Aorta (tissue), 5 donors: ENCODE measurements at regions not wholly inside any gene's neighbourhood (a gene's known extent, or its start where the extent isn't known, plus 50 kb on each side); places are given as distances from the start of the nearest gene placed in this dataset.
A peak's percentile ranks its signal among the peaks of the same experiment; 100 is the strongest.

Experiments used
- ATAC-seq: fragments of 200-7000 bp; cut with Tn5 transposase; one replicate; pipeline ENCODE4 v1.9.1; 2022; ENCODE audit warnings: moderate library complexity; ENCODE audit not compliant: low FRiP score
- DNase-seq, 2 donors: peaks; one replicate each; pipeline ENCODE4 v3.0.0-alpha.2; 2020
- H3K27ac ChIP-seq, 2 donors: one replicate each; pipeline ENCODE4 v1.5.1; 2013; ENCODE audit warnings: low read length in 2 of 2, mild to moderate bottlenecking in 2 of 2, moderate library complexity in 2 of 2, control low read depth in 1 of 2, inconsistent platforms in 1 of 2, low read depth in 1 of 2
- H3K27me3 ChIP-seq, 2 donors: one replicate each; pipeline ENCODE4 v1.6.1; 2013; ENCODE audit warnings: control low read depth in 1 of 2, low read length in 1 of 2, mild to moderate bottlenecking in 1 of 2, moderate library complexity in 1 of 2; ENCODE audit not compliant: insufficient read depth in 2 of 2, control insufficient read depth in 1 of 2
- H3K36me3 ChIP-seq, 2 donors: one replicate each; pipeline ENCODE4 v1.6.1; 2013; ENCODE audit warnings: control low read depth in 1 of 2, low read length in 1 of 2, mild to moderate bottlenecking in 1 of 2; ENCODE audit not compliant: insufficient read depth in 2 of 2, control insufficient read depth in 1 of 2
- H3K4me1 ChIP-seq, 2 donors: one replicate each; pipeline ENCODE4 v1.6.1; 2013; ENCODE audit warnings: low read length in 2 of 2, control low read depth in 1 of 2, mild to moderate bottlenecking in 1 of 2, moderate library complexity in 1 of 2; ENCODE audit not compliant: insufficient read depth in 2 of 2, control insufficient read depth in 1 of 2
- H3K4me3 ChIP-seq, 2 donors: one replicate each; pipeline ENCODE4 v1.5.1; 2013; ENCODE audit warnings: low read length in 2 of 2, control low read depth in 1 of 2, mild to moderate bottlenecking in 1 of 2
- H3K9me3 ChIP-seq: one replicate; pipeline ENCODE4 v1.6.1; 2013; ENCODE audit warnings: mild to moderate bottlenecking, low read length; ENCODE audit not compliant: control insufficient read depth
- WGBS, 2 donors: extraction: QIAGEN DNeasy Blood & Tissue Kit; methylation state at CpG; one replicate each; pipeline ENCODE4 v1.1.7; 2013; 5-methylcytosine and 5-hydroxymethylcytosine counted together
- intact Hi-C, 2 donors: fragments of 100-400 bp; cut with DNase I; formaldehyde crosslinking; loops; one replicate each; pipeline versions ENCODE4 v1.14.2 to v1.15.0; 2022
- donor health status: healthy with polysubstance abuse.
- donor health status: Bipolar disorder and iron deficiency.
- donor health status: DM: no; HTN: no; CAD: no.
- donor health status: DM: no; HTN: no; CAD: no.
- donor health status: DM: yes; HTN: yes; CAD: no.

- ATAC-seq (no peak), DNase-seq (peak in 1 of 2 donors; percentile 7)
- H3K4me3 ChIP-seq = no peak overlapping the region
- intact Hi-C loops = no loop called here
- H3K9me3 ChIP-seq = no peaks in the 10 kb centered on the region
- no peaks in the 10 kb centered on the region for H3K4me1 ChIP-seq
- no peak overlapping the region for H3K27ac ChIP-seq
- no peaks in the 10 kb centered on the region for H3K27me3 ChIP-seq
- H3K36me3 ChIP-seq = no peaks in the 10 kb centered on the region
- 96 to 98% methylated on average over 6 of the region's 6 CpGs for WGBS, 2 donors
Measured at GRCh38 chr20:57824909-57825308, 115.1 kb upstream of the PMEPA1 start.

DNA sequence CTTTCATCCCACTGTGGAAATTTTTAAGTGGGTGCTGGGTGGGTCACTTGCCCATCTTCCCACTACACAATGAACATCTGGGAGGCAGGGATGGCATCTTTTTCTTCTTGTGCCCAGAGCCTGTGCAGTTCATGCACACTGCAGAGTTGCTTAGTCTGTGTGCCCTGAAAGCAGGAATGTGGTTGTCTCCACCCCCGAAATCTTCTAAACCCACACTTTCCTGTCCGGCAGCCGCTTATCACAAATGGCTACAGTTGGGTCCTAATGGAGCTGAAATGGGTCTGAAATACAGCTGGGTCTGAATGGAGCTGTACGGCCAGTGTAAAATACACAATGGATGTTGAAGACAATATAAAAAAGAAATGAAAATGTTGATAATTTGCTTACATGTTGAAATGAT is 112.1 kb upstream of the PMEPA1 start:
- WGBS, 2 donors = 84 to 91% methylated on average over 4 of the region's 4 CpGs
- no peak for ATAC-seq
- intact Hi-C loops = no loop called here
- Histone ChIP-seq H3K27ac (no peak overlapping the region), H3K4me1 (no peaks in the 10 kb centered on the region), H3K27me3 (no peaks in the 10 kb centered on the region), H3K9me3 (no peaks in the 10 kb centered on the region), H3K36me3 (no peaks in the 10 kb centered on the region), H3K4me3 (no peak overlapping the region)
- DNase-seq = peak in 1 of 2 donors; percentile 9

GRCh38 chr20:57819691-57820380 is 110.0 kb upstream of the PMEPA1 start:
- H3K4me1 ChIP-seq = no peaks in the 10 kb centered on the region
- H3K27me3 ChIP-seq = no peaks in the 10 kb centered on the region
- no peak overlapping the region for H3K27ac ChIP-seq
- 81 to 84% methylated on average over 4 of the region's 4 CpGs for WGBS, 2 donors
- no peak for ATAC-seq
- no peaks in the 10 kb centered on the region for H3K36me3 ChIP-seq
- peak in 1 of 2 donors; percentile 37 for DNase-seq
- H3K4me3 ChIP-seq = no peak overlapping the region
- no peaks in the 10 kb centered on the region for H3K9me3 ChIP-seq
- intact Hi-C loops = loop anchor here (10.0 kb wide), 2 partner anchors 65 to 175 kb away; no protein-coding TSS in a partner anchor

DNA sequence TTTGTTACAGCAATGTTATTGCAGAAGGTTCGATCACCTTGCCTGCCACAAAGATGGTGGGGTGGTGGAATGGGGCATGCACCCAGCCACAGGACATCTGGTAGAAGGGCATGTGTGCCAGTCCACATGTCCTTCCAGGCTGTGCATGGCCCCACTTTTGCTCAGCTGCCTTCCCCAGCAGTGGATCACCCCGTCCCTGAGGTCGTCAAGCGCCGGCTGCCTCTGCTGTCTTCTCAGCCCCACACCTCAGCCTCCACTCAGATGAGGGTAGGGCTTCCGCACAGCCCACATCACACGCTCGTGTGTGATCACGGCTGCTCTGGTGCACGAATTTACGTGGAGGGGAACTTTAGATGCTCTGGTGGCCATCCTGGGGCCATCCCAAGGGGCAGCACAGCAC is 109.5 kb upstream of the PMEPA1 start:
- Histone ChIP-seq H3K9me3 (no peaks in the 10 kb centered on the region), H3K36me3 (no peaks in the 10 kb centered on the region), H3K4me3 (no peak overlapping the region), H3K27me3 (no peaks in the 10 kb centered on the region), H3K27ac (no peak overlapping the region), H3K4me1 (no peaks in the 10 kb centered on the region)
- ATAC-seq (no peak), DNase-seq (peak; percentile 17 to 63)
- WGBS, 2 donors = 96% methylated on average over 11 of the region's 11 CpGs
- intact Hi-C loops = loop anchor here (10.0 kb wide), 2 partner anchors 64 to 176 kb away; no protein-coding TSS in a partner anchor

DNA sequence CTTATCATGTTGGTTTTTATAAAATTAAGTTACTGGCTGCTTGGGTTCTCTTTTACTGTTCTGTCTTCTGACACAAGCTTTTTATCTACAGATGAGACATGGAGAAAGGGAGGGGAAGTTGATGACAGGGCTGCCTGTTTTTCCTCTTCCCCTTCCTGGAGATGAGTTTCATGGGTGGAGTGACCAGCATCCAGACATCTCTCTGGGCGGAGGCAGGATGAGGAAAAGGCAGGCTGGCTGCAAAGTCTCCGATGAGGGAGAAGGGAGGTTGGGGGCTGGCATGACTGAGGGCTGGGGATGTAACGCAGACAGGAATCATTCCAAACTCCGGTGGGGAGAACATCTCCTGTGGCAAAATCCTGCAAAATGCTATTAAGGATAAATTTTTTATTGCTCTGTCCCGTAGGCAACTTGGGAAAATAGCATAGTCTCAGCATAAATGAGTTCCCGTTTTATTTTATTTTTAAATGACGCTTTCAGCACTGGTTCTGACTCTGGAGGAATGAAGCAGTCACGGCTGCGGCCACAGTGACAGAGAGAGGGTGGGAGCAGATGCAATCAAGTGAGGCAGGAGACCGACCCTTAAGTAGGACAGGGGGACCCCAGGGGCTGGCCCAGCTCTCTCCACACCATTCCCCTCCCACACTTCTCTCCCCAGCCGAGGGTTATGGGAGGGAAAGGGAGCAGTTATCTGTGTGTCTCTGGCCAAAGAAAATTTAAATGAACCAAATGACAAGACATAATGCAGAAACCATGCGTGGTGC is 108.8 kb upstream of the PMEPA1 start:
- H3K4me1 ChIP-seq = no peaks in the 10 kb centered on the region
- H3K27ac ChIP-seq = no peak overlapping the region
- no peaks in the 10 kb centered on the region for H3K9me3 ChIP-seq
- ATAC-seq = no peak
- intact Hi-C loops = loop anchor here (10.0 kb wide), 2 partner anchors 64 to 176 kb away; no protein-coding TSS in a partner anchor
- no peaks in the 10 kb centered on the region for H3K27me3 ChIP-seq
- H3K4me3 ChIP-seq = no peak overlapping the region
- H3K36me3 ChIP-seq = no peaks in the 10 kb centered on the region
- peak in 1 of 2 donors; percentile 49 for DNase-seq
- WGBS, 2 donors = 49 to 57% methylated on average over 12 of the region's 12 CpGs

GRCh38 chr20:57815405-57815804 is 105.6 kb upstream of the PMEPA1 start:
- Histone ChIP-seq H3K9me3 (no peaks in the 10 kb centered on the region), H3K36me3 (no peaks in the 10 kb centered on the region), H3K4me3 (no peak overlapping the region), H3K4me1 (no peaks in the 10 kb centered on the region), H3K27me3 (no peaks in the 10 kb centered on the region), H3K27ac (no peak overlapping the region)
- WGBS, 2 donors = 95 to 97% methylated on average over 4 of the region's 4 CpGs
- DNase-seq (no peak), ATAC-seq (no peak)
- intact Hi-C loops = loop anchor here (10.0 kb wide), 2 partner anchors 61 to 179 kb away; no protein-coding TSS in a partner anchor

DNA sequence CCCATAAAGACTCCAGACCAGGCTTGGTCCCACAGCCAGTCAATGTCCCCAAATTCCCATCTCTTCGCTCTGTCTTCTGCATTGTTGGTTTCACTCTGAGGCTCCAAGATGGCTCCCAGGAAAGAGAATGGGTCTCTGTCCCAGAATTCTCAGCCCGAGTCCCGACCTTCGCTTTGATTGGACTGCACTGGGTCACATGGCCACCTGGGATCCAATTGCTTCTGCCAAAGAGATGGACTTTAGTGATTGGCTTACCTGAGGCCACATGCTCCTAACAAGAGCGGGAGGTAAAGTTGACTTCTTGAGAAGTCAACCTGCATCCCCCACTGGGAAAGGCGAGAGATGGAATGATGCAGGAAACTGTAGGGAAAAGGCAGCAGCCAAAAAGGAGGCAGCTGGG is 104.7 kb upstream of the PMEPA1 start:
- H3K4me1 ChIP-seq = no peaks in the 10 kb centered on the region
- no peaks in the 10 kb centered on the region for H3K36me3 ChIP-seq
- no peaks in the 10 kb centered on the region for H3K27me3 ChIP-seq
- WGBS, 2 donors = 97 to 98% methylated on average over 6 of the region's 6 CpGs
- DNase-seq = peak in 1 of 2 donors; percentile 14
- H3K4me3 ChIP-seq = no peak overlapping the region
- H3K27ac ChIP-seq = no peak overlapping the region
- no peak for ATAC-seq
- intact Hi-C loops = loop anchor here (10.0 kb wide), 2 partner anchors 60 to 180 kb away; no protein-coding TSS in a partner anchor
- H3K9me3 ChIP-seq = no peaks in the 10 kb centered on the region

GRCh38 chr20:57813509-57814269 is 103.9 kb upstream of the PMEPA1 start:
- no peak for ATAC-seq
- no peaks in the 10 kb centered on the region for H3K4me1 ChIP-seq
- 97 to 98% methylated on average over 6 of the region's 6 CpGs for WGBS, 2 donors
- no peaks in the 10 kb centered on the region for H3K36me3 ChIP-seq
- H3K4me3 ChIP-seq = no peak overlapping the region
- H3K27ac ChIP-seq = no peak overlapping the region
- intact Hi-C loops = loop anchor here (10.0 kb wide), 2 partner anchors 59 to 181 kb away; no protein-coding TSS in a partner anchor
- H3K27me3 ChIP-seq = no peaks in the 10 kb centered on the region
- H3K9me3 ChIP-seq = no peaks in the 10 kb centered on the region
- DNase-seq = peak in 1 of 2 donors; percentile 48
